HG03097 (cell line): ENCODE measurements at regions not wholly inside any gene's neighbourhood (a gene's known extent, or its start where the extent isn't known, plus 50 kb on each side); places are given as distances from the start of the nearest gene placed in this dataset.

Experiments used
- ATAC-seq: cut with Tn5 transposase; IDR thresholded peaks from one replicate; pipeline ENCODE4 v1.9.1; 2021; ENCODE audit not compliant: unreplicated experiment, low FRiP score

DNA sequence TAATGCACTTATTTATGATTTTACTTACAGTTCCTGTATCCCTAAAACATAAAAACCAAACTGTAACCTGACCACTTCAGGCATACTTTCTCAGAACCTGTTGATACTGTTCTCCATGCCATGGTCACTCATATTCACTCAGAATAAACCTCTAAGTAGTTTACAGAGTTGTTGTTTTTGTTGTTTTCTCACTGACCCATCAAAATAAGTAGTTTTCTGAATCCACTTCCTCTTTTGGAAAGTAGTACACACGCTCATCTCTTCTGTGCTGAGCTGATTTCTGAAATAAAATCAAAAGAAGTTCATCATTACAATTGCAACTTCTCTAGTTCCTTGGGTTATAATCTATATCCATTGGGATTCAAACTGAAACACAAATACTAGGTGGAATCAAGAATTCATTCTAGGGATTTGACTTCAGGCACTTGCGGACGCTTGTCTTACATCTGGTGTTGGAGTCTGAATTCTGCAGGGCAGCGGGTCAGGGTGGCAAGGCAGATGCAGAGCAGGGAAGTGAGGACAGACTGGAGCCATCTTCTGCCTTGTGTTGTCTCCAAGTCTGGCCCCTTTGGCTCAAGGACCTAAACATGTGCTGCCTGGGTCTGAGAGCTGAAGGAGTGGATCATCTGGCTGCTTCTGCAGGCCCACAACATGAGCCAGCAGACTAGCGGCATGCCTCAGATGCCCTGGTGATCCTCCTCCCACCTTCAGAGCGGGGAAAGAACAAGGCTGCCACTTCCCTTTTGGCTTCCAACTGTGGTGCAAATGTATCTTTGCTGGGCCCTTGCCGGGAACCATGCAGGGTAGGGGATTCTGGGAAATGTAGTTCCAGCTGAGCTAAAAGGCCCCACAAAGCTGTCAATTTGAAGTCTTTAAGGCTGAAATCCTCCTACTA lies 167.9 kb upstream of the MYLIP start:
- no peak for ATAC-seq

DNA sequence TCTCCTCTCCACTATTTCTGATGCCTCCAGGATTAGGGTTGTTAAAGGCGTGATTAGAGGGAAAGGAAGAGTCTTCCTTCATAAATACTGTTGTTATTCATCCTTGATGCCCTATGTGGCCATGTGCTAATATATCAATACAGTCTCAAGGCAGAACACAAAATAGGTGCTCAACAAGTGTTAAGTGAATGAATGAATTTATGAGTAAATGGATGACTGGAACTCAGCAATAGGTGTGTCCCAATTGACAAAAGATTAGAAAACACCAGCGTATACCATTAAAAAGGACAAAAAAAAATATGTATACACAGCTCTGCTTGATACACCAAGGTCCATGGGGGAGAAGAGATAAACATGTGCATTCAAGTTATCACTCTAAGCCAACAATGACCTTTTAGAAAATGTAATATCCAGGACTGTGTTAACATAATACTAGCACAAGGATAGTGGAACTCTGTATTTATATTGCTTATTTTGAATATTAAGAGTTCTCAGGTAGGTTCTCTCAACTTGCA lies 171.2 kb upstream of the MYLIP start:
- no peak for ATAC-seq

DNA sequence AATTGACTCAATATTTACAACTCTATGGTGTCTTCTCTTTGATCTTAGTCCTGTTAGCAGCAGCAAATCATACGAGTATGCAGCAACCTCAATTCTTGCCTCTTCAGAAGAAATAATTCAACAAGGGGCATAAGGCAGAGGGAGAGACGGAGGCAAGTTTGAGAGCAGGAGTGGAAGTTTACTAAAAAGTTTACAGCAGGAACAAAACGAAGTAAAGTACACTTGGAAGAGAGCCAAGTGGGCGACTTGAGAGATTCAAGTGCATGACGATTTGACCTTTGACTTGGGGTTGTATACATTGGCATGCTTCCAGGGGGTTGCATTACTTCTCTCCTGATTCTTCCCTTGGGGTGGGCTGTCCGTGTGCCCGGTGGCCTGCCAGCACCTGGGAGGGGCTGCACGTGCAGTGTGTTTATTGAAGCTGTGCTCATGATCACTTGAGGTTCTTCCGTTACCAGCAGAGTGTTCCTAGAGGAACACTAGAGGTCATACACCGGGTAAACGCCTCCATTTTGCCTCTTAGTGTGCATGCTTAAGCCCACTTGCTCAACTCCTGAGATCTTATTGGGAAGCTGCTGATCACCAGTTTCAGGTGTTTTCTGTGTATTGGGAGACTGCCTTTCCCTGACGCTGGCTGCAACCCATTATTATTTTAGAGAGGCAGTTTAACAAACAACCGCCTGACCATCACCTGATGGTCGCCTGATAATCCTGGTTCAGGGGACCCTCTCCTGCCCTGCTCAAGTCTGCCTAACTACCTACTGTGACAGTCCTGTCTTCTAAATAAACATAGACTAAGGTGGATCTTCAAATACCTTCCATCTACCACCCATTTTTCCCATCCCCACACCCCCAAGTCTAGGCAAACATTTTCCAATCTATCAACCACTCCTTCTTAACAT lies 172.4 kb upstream of the MYLIP start:
- no peak for ATAC-seq

DNA sequence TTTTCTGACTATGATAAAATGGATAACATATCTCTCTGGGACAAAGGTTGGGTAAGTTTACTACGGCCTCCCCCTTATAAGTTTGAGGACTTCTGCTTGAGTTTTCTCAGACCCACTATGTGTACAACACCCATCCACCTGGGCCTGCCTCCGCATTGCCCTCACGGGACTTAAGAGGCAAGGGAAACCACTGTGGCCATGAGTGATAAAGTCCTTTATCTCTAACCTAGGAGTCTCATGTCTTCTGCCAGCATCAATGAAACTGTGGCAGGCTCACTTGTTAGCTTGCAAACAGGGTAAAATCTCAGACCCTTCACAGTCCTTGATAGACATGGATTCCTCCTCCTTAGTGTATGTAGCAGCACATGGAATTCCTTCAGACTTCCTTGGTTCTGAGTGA lies 173.4 kb upstream of the MYLIP start:
- ATAC-seq = no peak

DNA sequence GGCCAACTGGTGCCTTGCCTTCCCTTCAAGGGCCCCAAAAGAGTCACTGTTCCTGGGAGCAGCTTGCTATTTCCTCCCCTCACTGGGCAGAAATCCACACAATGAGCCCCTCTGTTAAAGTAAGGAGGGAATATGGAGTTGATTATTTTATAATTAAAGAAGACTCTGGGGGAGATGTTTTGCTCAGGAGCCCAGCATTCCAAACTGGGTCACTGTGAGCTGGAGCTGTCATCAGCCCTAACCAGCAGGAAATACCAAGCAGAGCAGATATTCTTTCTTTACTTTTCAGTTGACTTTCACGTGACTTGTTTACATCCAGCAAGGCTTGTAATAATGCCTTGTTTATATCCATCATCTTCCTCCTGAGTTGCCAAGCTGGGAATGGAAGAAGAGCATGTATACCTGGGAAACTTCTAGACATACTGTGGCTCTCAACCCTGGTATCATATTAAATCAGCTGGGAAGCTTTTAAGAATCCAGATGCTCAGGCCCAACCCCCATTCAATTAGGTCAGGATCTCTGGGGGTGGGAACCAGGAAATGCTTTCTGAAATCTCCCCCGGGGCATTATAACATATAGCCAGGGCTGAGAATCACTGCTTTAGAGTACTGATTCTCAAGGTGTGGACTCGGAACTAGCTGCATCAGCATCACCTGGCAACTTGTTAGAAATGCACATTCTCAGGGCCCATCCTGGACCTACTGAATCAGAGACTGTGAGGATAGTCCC lies 175.6 kb upstream of the MYLIP start:
- ATAC-seq = no peak

DNA sequence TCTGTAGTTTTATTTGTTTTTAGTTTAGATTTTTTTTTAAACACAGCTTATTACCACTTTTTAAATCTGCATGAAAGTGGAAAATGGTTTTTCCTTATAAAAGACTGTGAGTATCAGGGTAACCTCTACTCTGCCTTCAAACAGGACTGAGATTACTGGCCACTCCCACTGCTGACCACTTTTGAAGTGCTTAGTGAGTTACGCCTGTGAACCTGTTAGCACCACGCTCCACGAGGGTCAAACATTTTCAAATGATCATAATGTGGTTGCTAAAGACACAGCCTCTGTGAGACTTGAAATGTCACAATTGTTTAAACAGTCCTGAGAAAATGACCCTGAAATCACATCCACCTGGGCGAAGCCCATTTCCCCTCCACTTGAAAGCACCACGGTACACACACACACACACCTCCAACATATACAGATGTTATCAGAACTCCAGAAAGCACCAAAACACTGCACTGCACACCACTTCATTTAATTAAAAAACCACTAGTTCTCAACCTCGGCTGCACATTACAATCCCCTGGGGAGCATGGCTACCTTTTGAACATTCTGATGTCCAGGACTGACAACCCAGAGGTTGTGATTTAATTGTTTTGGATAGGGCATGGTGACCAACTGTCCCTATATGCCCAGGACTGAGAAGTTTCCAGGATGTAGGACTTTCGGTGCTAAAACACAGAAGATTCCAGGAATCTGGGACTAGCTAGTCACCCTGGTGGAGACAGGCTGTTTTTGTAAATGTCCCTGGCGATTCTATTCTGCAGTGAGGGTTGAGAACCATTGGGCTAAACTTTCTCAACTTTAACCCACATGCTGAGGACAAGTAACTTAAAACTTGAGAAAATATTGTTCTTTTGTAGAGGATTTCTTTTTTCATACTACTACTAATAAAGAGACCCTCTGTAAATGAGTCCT lies 176.4 kb upstream of the MYLIP start:
- ATAC-seq = no peak

DNA sequence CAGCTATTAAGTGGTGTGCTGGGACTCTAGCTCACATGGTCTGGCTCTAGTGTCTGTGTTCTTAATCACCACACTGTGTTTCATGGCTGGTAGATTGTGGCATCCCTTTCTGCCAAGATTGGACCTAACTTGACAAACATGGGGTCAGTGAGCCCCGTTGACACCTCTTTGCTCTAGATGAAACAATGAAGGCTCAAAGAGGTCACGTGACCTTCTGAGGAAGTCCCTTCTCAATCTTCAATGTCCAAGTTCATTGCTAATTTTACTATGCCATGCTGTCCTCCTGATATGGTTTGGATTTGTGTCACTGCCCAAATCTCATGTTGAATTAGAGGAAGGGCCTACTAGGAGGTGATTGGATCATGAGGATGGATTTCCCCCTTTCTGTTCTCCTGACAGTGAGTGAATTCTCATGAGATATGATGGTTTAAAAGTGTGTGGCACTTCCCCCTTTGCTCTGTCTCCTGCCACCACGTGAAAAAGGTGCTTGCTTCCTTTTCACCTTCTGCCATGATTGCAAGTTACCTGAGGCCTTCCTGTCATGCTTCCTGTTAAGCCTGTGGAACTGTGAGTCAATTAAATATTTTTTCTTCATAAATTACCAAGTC lies 177.8 kb upstream of the MYLIP start:
- no peak for ATAC-seq

DNA sequence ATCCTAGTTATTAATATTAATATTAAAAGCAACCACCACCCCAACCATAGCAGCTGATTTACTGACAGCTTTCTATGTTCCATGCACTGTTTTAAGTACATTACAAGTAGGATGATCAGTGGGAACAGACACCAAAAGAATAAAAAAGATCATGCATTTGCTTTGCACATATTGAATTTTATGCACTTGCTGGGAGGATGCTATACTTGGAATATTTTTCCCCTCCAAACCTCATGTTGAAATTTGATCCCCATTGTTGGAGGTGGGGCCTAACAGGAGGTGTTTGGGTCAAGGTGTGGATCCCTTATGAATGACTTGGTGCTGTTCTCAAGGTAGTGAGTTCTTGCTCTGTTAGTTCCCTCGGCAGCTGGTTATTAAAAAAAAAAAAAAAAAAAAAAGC lies 178.9 kb upstream of the MYLIP start:
- no peak for ATAC-seq

DNA sequence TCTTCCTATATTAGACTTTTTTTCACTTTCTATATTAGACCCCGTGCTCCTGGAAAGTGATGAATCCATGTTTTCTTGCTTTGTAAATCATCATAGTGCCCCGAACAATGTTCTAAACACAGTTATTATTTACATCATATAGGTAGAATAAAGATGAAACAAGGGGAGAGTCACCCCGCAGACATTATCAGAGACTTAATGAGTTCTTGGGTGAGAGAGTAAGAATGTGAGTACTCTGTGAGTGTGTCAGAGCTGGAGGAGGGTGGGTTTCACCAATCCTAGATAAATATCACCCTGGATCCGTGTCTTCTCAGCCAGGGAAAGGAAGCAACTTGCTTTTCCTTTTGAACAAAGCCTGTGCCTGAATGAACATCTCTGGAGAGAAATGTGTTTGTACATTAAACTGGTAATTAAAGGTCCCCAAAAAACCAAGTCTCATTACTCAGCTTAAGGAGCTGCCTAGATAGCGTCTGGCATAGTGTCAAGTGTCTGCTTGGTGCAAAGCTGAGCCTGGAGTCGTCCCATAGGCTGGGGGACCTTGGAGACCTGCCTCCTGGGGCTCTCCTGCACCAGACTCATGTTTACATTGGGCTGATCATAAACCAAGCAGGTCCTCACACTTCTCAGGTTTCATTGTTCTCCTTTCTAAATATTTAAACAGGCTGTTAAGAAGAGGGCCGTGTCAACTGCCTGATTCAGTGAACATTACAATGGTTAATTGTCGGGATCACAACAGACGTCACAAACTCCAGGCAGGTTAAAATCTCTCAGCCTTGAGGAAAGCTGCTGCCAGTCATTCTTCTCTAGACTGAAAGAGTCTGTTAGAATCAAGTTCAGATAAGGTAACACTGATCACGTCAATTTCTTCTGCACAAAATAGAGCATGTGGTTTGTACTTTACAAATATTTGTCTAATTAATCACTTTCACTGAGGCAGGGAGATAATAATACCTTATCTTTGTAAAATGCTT lies 179.7 kb upstream of the MYLIP start:
- ATAC-seq = no peak

DNA sequence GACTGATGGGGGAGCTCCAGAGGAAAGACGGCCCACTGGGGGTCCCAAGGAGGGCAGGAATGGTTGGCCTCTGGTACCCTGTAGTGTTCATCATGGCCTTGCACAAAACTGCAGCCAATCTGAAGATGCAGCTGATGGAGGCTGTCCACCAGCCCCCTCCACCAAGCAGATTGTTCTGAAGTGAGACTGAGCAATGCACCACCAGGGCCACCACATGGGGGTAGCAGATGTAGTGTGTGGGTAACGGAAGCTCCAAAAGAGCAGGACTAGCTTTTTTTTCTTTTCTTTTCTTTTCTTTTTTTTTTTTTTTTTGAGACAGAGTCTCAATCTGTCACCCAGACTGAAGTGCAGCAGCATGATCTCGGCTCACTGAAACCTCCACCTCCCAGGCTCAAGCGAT lies 181.0 kb upstream of the MYLIP start:
- ATAC-seq = no peak

DNA sequence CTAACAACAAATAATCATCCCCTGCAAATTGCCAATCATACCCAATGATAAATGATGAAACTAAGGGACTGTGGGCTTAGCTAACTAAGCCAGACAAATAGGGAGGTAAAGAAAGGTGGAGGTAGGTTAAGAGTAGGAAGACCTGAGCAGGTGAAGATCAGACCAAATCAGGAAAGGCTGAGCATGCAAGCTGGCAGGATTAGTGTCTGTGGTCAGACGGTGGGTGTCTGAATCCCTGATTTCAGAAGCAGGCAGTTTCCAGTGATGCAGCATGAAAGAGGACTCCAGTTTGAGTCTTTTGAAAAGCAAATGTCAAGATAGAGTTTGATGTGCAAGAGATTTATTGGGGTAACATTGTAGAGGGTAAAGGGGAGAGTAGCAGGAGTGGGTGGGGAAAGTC lies 181.4 kb upstream of the MYLIP start:
- ATAC-seq = no peak

DNA sequence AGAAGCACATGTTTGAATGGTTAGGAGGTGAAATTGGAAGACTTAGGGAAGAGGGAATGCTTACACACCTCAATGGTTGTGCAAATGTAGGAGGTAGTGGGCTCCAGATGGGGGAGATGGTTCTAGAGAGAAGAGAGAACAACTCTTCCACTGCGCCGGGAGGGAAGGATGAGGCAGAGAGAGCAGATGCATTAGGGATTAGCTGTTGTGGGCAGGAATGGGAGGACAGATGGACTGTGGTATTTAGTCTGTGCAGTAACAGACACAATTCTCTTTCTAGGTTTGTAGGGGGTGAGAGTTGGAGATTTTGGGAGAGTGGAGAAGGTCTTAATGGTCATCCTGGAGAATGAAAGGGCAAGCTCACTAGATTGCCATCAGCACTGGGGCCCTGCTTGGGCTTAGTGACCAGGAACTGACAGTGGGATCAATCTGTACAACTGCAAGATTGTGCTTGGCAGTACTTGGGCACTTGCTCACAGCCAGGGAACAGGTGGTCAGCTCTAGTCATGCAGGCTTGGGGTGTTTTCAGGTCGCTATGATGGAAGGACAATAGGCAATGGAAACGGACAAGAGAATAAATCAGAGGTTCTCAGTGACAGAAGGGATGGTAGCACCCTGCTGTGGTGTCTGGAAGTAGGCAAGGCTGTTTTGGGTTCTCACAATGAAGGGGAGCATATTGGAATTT lies 182.0 kb upstream of the MYLIP start:
- no peak for ATAC-seq

DNA sequence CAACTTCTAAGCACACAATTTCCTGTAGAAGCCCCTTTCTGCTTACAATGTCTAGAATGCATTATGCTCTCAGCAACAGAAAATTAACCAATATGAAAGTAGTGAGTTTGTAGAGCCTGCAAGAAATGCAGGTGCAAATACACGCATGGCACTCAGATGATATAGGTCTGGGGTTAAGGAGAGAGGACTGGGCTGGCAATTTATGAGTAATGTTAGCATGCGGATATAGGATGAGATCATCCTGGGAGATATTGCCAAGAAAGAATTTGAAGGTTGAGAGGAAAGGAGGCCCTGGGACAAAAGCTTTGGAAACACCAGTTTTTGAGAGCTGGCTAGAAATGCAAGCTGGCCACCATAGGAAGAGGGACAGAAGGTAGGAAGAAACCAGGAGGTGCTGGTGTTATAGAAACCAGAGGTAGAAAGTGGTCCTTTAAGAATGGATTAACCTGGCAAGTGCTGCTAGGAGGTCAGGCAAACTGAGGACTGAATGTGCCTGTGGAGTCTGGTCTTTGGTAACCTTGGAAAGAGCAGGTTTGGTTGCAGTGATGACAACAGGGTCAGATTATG lies 183.2 kb upstream of the MYLIP start:
- no peak for ATAC-seq

DNA sequence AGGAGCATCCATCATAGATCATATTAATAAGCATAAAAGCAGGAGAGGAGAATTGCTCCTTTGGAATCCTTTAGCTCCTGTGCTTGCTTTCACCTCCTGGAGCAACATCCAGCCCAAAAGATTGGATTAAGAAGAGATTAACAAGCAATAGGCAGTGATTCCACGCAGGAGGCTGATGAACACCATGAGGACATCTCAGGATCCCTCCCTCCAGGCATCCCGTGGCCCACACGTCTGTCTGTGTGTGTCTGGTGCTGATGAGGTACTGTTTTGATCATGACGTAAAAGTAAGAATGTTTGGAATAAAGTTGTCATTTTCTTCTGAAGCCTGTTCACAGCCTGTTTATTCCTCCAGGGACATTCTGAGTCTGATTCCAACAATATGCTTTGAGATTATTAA lies 185.5 kb upstream of the MYLIP start:
- ATAC-seq = no peak

DNA sequence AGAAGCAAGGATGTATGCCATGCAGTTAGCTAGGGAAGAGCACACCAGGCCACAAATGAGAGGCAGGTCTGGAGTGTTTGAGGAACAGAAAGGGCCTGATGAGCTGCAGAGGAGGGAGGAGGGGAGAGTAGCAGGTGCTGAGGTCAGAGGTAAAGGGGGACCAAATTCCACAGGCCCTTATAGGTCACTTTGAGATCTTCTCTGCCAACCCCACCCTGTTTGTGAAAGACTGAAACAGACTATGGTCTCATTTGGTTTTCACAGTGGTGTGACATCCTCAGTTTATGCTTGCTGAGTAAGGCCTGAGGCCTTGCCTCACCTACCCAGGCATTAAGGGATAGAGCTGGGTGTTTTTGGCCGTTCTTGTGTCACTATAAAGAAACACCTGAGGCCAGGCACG lies 187.7 kb upstream of the MYLIP start:
- ATAC-seq = no peak

DNA sequence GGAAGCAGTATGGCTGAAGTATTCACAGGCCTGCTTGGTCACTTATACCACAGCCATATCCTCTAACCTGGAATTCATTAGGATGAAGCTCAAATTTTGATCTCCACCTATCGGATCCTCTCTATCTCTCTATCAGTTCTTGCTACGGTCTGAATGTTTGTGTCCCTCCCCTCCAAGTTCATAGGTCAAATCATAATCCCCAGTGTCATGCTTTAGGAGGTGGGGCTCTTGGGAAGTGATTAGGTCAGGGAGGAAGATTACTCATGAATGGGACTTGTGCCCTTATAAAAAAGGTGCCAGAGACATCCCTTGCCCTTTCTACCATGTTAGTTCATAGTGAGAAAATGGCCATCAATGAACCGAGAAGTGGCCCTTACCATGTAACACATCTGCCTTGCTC lies 190.8 kb upstream of the MYLIP start:
- no peak for ATAC-seq

DNA sequence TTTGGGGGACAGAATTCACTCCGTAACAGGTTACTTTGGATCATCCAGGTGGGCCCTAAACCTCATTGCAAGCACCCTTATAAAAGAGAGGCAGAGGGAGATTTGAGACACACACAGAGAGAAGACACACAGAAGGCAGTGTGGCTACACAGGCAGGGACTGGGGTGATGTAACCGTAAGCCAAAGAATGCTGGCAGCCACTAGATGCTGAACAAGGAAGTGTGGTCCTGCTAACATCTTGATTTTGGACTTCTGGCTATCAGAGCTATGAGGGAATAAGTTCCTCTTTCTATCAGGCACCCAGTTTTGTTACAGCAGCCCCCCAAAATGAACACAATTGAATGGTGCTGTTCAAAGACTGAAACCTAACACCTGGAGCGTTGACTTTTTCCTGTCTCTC lies 191.3 kb upstream of the MYLIP start:
- ATAC-seq = no peak
